ENCODE measurements at regions not wholly inside any gene's neighbourhood (a gene's known extent, or its start where the extent isn't known, plus 50 kb on each side); places are given as distances from the start of the nearest gene placed in this dataset.

GRCh38 chr5:67879620-67880510, 335.7 kb upstream of the PIK3R1 start:
- Histone ChIP-seq H3K4me3 (replicated peaks in 1 of 3) (no peak overlapping the region), H3K27ac (no peak overlapping the region), H3K27me3 (no peaks in the 10 kb centered on the region), H3K4me1 (peaks cover 0 to 7% of the 10 kb centered on the region in 2 donors), H3K9me3 (no peaks in the 10 kb centered on the region), H3K36me3 (no peaks in the 10 kb centered on the region)
- WGBS, 2 donors, result 83 to 95% methylated on average over 4 of the region's 4 CpGs
- intact Hi-C loops (cut with DNase I), result no loop called here
- no peak for DNase-seq
- TF ChIP-seq POLR2A (IDR thresholded peaks at IDR 0.05), result no peak

DNA sequence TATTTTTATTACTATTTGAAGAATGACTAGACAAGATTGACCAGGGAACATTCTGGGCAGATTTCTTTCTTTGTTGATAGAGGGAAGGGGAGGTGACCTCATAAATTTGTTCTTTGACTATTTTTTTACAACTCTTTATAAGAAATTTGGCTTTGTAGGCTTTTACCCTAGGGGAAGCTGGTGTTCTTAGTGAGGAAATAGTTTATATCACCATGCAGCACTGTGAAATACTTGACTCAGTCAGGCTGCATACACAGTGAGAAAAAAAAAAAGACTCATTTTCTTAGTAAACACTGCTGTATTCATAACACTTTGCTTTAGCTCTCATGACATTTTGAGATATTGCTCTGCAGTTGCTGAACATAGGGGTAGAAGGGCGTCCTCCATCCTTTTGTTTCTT, 336.6 kb upstream of the PIK3R1 start:
- H3K4me1 ChIP-seq, result peaks cover 0 to 7% of the 10 kb centered on the region in 2 donors
- no peaks in the 10 kb centered on the region for H3K36me3 ChIP-seq
- no peaks in the 10 kb centered on the region for H3K27me3 ChIP-seq
- DNase-seq, result no peak
- H3K9me3 ChIP-seq, result no peaks in the 10 kb centered on the region
- no peak overlapping the region for H3K4me3 ChIP-seq (replicated peaks in 1 of 3)
- TF ChIP-seq CTCF (IDR thresholded peaks at IDR 0.05), result no peak
- no peak for TF ChIP-seq POLR2A (IDR thresholded peaks at IDR 0.05)
- no peak overlapping the region for H3K27ac ChIP-seq
- intact Hi-C loops (cut with DNase I), result no loop called here
- 94 to 95% methylated on average over 1 of the region's 1 CpG for WGBS, 2 donors

- Histone ChIP-seq H3K4me1 (peaks cover 0 to 7% of the 10 kb centered on the region in 2 donors), H3K4me3 (replicated peaks in 1 of 3) (no peak overlapping the region), H3K27ac (no peak overlapping the region), H3K36me3 (no peaks in the 10 kb centered on the region), H3K9me3 (no peaks in the 10 kb centered on the region), H3K27me3 (no peaks in the 10 kb centered on the region)
- intact Hi-C loops (cut with DNase I), result no loop called here
- DNase-seq, result no peak
- no peak for TF ChIP-seq POLR2A (IDR thresholded peaks at IDR 0.05)
- no peak for TF ChIP-seq CTCF (IDR thresholded peaks at IDR 0.05)
Measured at GRCh38 chr5:67876371-67876770, 339.2 kb upstream of the PIK3R1 start.

DNA sequence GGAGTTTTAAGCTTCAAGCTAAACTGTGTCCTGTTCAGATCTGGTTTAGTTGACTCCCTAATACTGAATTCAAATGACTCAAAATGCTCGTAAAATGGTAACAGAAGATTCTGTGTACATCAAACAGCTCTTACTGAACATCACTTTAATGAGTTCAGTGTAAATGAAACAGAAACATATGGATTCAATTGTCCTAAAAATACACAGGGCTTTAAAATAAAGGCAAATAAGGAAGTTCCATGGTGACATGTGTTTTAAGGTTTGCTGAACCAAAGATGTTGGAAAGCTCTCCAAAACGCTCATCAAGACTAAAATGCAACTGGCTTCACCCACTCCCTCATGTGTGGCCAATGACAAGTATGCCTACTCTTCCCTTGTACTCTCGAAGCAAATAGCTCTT, 340.0 kb upstream of the PIK3R1 start:
- Histone ChIP-seq H3K36me3 (no peaks in the 10 kb centered on the region), H3K4me1 (peaks cover 0 to 4% of the 10 kb centered on the region in 2 donors), H3K9me3 (no peaks in the 10 kb centered on the region), H3K4me3 (replicated peaks in 1 of 3) (no peak overlapping the region), H3K27me3 (no peaks in the 10 kb centered on the region), H3K27ac (no peak overlapping the region)
- 77 to 83% methylated on average over 3 of the region's 3 CpGs for WGBS, 2 donors
- no peak for DNase-seq
- TF ChIP-seq CTCF (IDR thresholded peaks at IDR 0.05) (no peak), POLR2A (IDR thresholded peaks at IDR 0.05) (no peak)
- intact Hi-C loops (cut with DNase I), result no loop called here

DNA sequence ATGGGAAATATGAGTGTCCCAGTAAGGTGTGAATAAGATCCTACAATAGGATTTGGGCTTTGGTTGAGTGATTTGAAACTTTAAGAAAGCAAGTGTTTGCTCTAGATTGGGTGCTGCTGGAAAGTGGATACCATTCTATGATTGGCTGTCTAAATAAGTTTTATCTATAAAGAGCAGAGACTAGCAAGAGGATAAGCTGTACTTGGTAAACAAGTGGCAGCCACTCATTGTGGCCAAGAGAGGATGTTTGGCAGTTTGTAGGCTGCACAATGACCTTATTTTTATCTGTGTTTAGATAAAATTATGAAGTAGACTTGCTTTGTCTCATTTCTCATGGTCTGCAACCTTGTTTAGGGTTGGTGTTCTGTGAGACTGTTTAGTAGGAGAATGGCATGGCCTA, 341.6 kb upstream of the PIK3R1 start:
- Histone ChIP-seq H3K36me3 (no peaks in the 10 kb centered on the region), H3K4me3 (replicated peaks in 1 of 3) (no peak overlapping the region), H3K27ac (no peak overlapping the region), H3K4me1 (no peaks in the 10 kb centered on the region), H3K27me3 (no peaks in the 10 kb centered on the region), H3K9me3 (no peaks in the 10 kb centered on the region)
- intact Hi-C loops (cut with DNase I), result no loop called here
- TF ChIP-seq CTCF (IDR thresholded peaks at IDR 0.05), result no peak
- no peak for TF ChIP-seq POLR2A (IDR thresholded peaks at IDR 0.05)
- DNase-seq, result no peak
